ENCODE measurements at regions not wholly inside any gene's neighbourhood (a gene's known extent, or its start where the extent isn't known, plus 50 kb on each side); places are given as distances from the start of the nearest gene placed in this dataset.
"Not testable (repeated sequence)": the region's sequence is repeated elsewhere in the genome, so short reads cannot be mapped to it uniquely, and the experiment has no call there.

DNA sequence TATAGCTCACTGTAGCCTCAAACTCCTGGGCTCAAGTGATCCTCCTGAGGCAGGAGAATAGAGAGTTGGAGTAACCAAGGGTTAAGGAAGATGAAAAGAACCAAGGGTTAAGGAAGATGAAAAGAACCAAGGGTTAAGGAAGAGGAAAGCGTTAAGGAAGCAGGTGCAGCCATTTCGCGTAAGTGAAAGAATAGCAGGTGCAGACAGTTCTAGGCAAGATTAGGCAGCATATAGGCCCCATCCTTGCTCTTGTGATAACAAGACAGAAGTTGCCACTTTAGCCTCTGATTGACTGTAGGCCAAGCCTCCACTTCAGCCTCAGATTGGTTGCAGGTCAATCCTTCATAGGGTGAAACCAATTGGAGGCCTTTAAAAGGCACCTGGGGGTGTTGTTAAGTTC, 677.4 kb downstream of the PDCD6IP start:
- no peak for DNase-seq (ENCODE audit: low read depth in 3 of 3)

DNA sequence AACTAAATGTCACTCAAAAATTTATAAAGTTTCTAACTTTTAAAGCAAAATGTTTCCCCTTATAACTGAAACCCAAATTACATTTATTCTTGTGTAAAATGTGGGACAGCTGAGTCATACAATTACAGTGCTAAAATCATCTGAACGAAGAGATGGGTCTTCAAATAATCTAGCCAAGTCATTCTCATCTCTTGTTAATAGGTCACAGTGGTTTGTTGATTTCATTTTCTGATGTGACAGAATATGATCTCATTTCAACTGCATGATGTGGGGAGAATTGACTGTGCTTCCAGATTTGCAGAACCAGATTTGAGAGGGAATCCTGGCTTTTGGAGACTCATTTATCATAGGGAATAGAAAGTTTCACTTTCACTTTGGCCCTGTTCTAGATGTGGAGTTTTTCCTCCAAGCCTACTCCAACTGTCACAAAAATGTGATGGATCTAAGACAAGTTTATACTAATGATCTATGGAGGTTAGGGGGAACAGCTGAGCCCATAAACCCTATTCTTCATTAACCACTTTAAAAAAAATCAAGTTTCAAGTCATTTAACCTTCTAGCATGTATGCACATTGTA, 685.0 kb downstream of the PDCD6IP start:
- no peak for DNase-seq (ENCODE audit: low read depth in 3 of 3)

DNA sequence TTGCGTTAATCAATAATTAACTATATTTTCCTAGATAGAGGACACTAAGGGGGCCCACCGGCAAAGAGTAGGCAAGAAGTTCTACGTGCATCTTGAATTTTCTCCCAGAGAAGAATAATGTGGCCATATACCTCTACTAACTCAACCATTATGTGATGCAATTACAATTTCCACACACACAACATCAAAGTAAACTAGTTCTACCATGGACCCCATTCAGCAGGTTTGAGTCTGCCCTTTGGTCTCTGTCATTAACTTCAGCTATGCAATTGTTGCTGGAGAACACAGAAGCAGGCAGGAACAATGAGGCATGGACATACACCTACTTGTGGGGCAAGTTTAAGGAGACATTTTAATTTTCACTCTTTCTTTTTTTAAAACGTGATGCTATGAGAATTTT, 705.9 kb downstream of the PDCD6IP start:
- no peak for DNase-seq (ENCODE audit: low read depth in 3 of 3)

DNA sequence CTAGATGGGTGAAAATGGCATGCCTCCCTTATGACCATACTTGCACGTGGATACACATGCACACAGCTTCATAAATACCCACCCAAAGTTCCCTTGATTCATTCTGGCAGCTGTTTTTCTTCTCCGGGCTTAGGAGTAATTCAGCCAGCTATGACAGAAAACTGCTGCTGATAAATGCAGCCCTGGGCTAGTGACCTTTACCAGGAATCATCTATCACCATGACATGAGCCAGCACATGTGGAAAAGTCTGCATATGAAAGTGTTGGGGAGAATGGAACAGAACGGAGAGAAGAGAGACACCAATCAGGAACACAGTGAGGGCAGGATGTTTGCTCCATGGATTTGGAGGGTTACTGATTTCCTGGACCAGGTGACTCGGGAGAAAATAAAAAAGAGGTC, 706.3 kb downstream of the PDCD6IP start:
- DNase-seq (ENCODE audit: low read depth in 3 of 3), result no peak

DNA sequence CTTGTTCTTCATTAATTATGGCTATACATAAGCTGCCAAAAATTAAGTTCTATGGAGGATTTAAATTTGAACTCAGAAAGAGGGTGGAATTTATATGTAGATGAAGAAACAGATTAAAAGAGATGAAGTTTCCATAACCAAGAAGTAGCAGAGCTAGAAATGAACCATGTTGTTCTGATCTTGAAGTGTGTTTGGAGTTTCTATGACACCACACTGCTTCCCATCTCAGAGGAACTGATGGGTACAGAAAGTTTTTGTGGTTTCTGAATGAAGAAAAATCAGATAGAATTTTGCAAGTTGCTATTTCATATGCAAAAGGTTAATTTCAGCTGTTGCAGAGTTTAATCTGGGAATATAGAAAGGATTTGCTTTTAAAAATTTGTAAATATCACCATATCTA, 710.3 kb downstream of the PDCD6IP start:
- DNase-seq (ENCODE audit: low read depth in 3 of 3), result no peak

DNA sequence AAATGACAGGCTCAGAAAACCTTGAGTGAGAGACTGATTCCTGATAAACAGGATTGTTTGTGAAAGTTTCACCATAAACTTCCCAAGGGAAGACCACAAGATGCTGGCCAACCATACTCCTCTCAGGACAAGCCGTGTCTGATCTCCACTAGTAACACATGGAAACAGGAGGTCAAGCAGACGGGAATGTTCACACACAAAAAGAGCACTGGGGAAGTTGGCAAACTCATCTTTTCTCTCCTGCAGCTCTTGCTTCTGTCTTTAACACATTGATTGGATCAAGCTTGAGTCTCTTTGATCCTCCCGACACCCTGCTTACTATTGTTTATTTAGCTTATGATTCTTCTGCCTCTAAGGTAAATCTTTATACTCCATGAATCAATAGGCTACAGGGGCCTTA, 713.5 kb downstream of the PDCD6IP start:
- no peak for DNase-seq (ENCODE audit: low read depth in 3 of 3)

DNA sequence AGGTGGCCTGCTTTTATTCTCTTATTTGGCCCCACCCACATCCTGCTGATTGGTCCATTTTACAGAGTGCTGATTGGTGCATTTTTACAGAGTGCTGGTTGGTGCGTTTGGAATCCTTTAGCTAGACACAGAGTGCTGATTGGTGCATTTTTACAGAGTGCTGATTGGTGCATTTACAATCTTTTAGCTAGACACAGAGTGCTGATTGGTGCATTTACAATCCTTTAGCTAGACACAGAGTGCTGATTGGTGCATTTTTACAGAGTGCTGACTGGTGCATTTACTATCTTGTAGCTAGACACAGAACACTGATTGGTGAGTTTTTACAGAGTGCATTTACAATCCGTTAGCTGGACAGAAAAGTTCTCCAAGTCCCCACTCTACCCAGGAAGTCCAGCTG, 720.6 kb downstream of the PDCD6IP start:
- not testable (repeated sequence) for DNase-seq (ENCODE audit: low read depth in 3 of 3)

DNA sequence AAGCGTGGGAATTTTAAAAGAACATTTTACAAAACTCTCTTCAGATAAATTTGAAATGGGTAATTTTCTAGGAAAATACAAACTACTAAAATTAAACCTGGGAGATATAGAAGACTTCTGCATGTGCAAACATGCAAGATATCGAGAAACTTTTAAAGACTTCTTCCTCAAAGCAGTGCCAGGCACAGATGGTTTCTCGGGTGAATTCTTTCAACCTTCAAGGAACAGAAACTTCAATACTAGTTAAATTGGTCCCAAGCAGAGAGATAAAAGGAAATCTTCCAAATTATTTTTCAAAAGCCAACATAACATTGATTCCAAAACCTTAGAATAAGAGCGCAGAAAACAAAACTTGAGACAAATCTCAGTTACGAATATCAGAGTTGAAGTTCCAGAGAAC, 732.7 kb downstream of the PDCD6IP start:
- DNase-seq (ENCODE audit: low read depth in 3 of 3), result no peak

DNA sequence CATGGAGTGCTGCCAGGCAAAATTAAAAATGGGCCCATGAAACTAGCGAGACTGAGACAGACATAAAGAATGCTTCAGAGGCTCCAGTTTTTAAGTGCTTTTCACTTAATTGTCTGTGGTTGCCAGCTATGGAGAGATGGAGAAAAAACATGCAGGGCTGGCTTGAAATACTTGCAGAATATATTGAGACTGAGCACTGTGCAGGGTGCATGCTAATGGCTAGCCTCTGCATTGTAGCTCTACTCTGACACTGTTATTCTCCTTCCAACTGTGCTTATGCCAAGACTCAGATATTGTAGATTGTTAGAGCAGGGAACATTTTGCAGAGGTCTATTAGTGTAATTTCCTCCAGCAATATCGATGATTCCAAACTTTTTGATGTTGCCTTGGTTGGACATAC, 735.0 kb downstream of the PDCD6IP start:
- DNase-seq (ENCODE audit: low read depth in 3 of 3), result no peak

DNA sequence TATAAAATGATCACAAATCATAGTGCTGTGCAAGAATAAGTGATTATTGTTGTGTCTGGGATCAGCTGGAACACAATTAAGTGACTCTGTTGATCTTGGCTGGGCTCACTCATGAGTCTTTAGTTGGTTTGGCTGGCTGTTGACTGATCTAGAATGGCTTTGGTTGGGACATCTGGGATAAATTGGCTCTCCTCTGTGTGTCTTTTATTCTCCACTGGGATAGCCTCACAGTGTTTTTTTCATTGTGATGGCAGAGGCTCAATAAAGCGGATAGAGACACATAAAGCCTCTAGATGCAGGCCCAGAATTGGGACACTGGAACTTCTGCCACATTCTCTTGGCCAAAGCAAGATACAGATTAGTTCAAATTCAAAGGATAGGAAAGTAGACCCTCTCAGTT, 735.6 kb downstream of the PDCD6IP start:
- no peak for DNase-seq (ENCODE audit: low read depth in 3 of 3)

DNA sequence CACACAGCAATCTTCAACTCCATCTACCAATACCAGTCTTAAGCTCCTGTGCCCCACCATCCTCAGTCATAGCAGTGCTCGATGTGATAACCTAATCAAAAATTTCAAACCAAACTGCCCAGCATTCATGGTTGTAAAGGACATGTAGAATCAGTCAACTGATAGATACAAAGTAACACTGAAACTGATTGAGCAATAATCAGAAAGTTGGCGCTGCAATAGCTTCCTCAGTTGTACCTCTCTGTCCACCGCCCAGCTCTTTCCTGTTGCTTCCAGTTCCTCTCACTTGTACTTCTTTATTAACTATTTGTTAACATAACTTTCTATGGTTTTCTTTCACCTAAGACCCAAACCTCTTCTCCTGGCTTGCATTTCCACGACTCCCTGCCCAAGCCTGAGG, 745.7 kb downstream of the PDCD6IP start:
- DNase-seq (ENCODE audit: low read depth in 3 of 3), result no peak

DNA sequence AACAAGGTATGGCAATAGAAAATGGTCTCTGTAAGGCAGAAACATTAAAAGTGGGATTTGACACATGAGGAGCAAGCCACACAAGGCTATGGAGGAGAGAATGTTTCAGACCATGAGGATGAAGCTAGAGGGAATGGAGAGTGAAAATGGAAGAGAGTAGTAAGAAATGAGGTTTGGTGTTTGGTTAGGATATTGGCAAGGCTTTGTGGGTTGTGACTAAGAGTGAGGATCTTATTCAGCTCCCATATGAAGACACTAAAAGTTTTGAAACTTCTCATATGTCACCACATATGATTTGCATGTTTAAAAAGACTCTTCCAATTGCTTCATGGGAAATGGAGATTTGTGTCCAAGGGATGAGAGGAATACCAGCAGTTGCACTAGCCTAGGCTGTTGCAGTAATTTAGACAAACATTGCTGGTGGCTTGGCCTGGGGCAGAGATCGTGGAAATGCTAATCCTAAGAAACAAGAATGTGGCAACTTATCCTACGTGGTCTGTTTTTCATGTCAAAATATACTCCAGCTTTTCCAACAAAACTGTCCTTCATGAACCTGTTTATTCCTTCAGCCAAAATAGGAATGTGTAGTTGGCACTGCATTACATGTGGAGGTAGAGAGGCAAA, 749.0 kb downstream of the PDCD6IP start:
- no peak for DNase-seq (ENCODE audit: low read depth in 3 of 3)

DNA sequence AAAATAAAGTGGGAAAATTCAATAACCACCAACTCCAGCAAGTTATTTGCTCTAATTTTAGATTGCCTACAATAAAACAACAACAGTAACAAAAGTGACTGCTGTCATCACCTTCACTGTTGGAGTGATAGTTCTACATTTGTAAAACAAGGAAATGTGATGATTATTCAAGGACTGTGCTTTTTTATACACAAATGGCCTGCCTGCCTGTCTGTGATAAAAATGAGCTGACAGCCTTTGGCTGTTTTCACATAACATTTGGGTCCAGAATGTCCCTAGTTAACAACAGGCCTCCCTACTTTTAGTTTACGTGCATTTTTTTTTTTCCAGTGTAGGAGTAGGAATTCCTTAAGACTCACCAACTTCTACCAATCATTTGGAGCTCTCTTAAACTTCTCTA, 768.8 kb downstream of the PDCD6IP start:
- no peak for DNase-seq (ENCODE audit: low read depth in 3 of 3)

DNA sequence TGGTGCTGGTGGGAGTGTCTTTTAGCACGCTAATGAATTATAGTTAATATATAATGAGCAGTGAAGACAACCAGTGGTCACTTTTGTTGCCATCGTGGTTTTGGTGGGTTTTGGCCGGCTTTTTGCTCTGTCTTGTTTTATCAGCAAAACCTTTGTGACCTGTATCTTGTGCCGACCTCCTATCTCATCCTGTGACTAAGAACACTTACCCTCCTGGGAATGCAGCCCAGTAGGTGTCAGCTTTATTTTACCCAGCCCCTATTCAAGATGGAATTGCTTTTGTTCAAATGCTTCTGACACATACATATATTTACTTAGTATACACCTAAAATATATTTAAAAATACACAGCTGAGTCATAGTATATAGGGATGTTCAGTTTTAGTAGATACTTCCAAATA, 770.3 kb downstream of the PDCD6IP start:
- no peak for DNase-seq (ENCODE audit: low read depth in 3 of 3)

DNA sequence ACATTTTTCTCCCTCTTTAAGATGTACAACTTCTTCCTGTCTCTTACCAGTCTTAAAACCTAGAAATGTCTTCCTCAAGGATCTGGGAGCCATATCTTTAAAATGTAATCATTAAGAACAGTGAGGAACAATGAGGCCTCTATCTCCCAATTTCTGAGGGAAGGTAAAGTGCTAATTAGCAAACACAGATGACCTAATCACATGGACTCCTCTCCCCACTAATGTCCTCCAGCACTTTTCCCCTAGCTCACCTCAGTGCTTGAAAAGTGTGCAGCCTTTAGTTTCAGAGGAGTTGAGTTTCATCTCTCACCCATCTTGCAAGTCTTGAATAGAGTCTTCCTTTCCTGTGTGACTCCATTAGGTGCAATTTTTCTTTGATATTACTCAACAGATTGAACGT, 771.0 kb downstream of the PDCD6IP start:
- no peak for DNase-seq (ENCODE audit: low read depth in 3 of 3)

DNA sequence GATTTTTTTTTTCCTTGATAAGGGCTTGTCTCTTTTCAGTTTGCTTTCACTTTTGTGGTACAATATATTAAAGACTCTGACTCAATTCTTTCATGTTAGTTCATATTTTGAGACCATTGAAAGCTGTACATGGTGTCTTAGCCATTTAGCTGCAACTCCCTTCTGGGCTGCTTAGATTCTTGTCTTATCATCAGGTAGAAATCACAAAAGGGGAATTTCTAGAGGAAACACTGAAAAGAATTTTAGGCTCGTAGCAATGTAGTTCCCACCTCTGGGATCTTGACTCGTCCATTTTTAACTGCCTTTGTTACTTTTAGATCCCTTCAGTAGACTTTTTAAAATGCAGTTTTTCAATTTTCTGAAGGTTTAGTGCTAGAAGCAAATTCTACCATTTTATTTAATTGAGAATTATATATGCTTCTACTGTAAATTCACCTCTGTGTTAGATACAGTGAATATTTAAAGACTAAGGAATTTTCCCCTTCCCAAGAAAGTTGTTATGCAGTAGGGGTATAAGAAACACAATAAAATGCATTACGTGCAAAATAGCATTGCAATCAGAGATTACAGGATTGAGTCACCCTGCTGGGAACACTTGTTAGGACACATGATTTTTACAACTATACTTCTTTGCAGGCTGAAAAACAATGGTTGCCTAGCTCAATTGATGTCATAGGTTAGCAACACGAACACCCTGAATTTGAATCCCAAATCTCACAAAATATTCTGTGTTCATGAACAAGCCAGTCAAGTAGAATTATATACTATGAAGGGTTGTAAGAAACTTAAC, 772.7 kb downstream of the PDCD6IP start:
- DNase-seq (ENCODE audit: low read depth in 3 of 3), result no peak

DNA sequence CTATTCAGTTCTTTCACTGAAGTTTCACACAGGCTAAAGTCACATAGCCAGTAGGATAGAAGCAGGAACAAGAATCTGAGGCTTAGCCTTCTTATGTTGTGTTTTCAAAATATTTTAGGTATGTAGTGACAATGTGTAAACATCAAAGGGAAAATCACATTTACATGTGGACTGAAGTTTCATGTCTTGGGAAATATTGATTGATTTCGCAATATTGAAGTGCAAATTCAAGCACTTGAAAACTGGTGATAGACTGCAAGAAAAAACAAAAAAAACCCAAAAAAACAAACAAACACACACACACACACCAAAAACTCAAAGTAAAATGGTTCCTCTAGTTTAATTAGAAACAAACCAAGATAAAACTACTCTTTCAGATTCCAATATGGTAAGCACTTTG, 773.3 kb downstream of the PDCD6IP start:
- DNase-seq (ENCODE audit: low read depth in 3 of 3), result no peak

DNA sequence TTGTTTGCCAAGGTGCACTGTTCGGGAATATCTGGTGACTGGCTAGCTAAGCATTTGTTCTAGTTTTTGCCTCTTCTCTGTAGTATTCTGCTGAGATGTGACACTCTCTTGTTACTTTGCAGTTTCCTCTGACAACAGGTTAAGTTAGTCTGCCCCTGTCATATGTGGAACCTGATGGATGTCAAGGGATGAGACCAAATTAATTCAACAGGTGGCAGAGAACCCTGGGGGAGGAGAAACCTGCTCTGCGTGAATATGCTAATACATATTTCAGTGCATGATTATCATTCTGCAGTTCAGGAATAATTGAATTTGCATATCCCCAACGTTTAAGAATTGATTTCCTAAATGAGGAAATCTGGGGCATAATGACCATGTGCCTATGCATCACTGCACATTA, 777.3 kb downstream of the PDCD6IP start:
- no peak for DNase-seq (ENCODE audit: low read depth in 3 of 3)

DNA sequence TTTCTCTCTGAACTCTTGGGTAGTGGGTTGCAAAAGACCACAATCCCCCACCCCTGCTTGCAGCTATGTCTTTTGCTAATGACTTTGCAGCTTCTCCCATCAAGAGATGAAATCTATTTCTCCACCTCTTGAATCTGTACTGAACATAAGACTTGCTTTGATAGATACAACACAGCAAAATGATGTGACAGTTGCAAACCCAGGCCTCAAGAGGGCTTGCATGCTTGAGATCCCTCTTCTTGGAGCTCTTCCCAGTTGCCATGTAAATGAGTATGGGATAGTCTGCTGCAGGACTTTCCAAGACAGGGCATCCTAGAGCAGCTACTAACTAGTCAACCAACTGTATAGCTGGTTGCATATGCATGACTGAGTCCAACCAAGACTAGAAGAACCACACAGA, 783.6 kb downstream of the PDCD6IP start:
- DNase-seq (ENCODE audit: low read depth in 3 of 3), result no peak

DNA sequence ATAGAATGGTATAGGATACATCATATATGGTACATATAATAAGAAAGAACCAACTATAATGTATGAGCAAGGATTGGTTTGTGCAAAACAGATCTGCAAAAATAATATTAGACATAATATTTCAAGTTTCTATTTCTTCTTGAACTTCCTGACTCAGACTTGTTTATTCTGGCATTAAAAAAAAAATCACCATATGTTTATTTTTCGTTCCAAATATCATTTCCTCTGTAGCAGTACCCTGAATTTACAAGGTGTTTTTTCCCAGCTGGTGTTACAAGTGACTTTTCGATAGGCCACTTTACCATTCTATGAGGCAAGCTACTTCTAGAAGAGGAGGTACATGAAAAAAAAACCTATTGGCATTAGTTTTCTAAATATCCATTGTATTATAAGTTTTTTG, 785.0 kb downstream of the PDCD6IP start:
- DNase-seq (ENCODE audit: low read depth in 3 of 3), result no peak

DNA sequence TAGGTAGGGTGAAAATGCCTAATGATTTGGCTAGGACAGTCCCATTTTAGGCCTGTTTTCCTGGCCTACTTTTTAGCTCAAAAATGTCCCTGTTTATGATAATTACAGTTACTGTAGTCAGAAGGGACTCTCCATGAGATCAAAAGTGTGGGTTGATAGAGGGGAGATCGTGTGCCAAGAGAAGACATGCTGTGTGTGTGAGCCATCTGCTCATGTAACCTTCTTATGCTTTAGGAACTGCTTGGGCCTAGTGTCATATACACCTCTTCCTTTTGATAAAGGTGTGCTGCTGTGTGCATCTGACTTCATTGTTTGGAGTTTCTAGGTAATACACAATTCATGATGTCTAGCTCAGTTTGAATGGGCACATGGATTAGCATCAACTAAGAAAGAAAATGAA, 786.5 kb downstream of the PDCD6IP start:
- no peak for DNase-seq (ENCODE audit: low read depth in 3 of 3)

DNA sequence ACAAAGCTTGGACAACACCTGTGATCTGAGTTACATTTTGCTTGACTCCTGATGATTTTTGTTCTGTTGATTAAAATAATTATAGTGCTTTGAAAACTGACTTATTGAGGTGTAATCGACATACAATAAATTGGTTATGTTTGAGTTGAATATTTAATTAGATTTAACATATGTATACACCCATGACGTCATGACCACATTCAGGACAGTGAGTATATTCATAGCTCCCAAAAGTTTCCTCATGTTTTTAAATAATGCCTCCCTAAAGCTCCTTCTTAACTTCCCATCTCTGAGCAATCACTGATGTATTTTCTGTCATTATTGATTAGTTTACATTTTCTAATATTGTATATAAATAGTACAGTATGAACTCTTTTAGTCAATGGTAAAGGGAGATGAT, 801.2 kb downstream of the PDCD6IP start:
- DNase-seq (ENCODE audit: low read depth in 3 of 3), result no peak

DNA sequence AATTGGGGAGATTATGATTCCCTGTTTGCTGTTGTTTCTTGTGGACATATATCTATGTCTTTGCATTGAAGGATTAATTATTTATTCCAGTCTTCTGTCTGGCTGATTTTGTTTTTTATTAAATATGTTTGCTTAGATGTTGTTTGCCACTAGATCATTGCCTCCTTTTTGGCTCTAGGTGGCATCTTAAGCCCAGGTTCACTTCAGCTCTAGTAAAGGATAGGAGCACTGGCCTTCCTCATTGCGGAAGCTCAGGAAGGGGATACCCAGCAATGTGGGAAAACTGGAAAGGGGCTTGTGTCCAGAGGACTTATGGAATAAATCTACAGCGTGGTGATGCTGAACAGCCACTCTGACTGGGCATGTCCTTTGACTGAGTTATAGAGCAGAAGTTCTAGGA, 821.6 kb downstream of the PDCD6IP start:
- no peak for DNase-seq (ENCODE audit: low read depth in 3 of 3)
